ENCODE measurements at regions not wholly inside any gene's neighbourhood (a gene's known extent, or its start where the extent isn't known, plus 50 kb on each side); places are given as distances from the start of the nearest gene placed in this dataset.

GRCh38 chr10:105434970-105435369 lies 793.9 kb downstream of the SORCS3 start:
- no CpG with 5 or more reads among the region's 1 CpG for WGBS (ENCODE audit: insufficient coverage)
- Histone ChIP-seq H3K9me3 (ENCODE audit: control insufficient read depth, insufficient read depth, low read length) (no peaks in the 10 kb centered on the region), H3K4me3 (ENCODE audit: low read depth, low read length) (no peak overlapping the region), H3K27ac (ENCODE audit: low read depth, low read length) (no peak overlapping the region), H3K27me3 (ENCODE audit: control insufficient read depth, insufficient read depth, low read length) (no peaks in the 10 kb centered on the region), H3K36me3 (ENCODE audit: control insufficient read depth, insufficient read depth, low read length) (no peaks in the 10 kb centered on the region), H3K4me1 (ENCODE audit: control insufficient read depth, insufficient read depth, low read length) (no peaks in the 10 kb centered on the region)
- DNase-seq (ENCODE audit: low read depth in 4 of 6, low spot score in 6 of 6), result no peak

- H3K27me3 ChIP-seq (ENCODE audit: control insufficient read depth, insufficient read depth, low read length), result no peaks in the 10 kb centered on the region
- no peak overlapping the region for H3K27ac ChIP-seq (ENCODE audit: low read depth, low read length)
- no peaks in the 10 kb centered on the region for H3K4me1 ChIP-seq (ENCODE audit: control insufficient read depth, insufficient read depth, low read length)
- WGBS (ENCODE audit: insufficient coverage), result no CpG with 5 or more reads among the region's 4 CpGs
- no peaks in the 10 kb centered on the region for H3K36me3 ChIP-seq (ENCODE audit: control insufficient read depth, insufficient read depth, low read length)
- no peak overlapping the region for H3K4me3 ChIP-seq (ENCODE audit: low read depth, low read length)
- peaks cover 1% of the 10 kb centered on the region for H3K9me3 ChIP-seq (ENCODE audit: control insufficient read depth, insufficient read depth, low read length)
- DNase-seq (ENCODE audit: low read depth in 4 of 6, low spot score in 6 of 6), result no peak
Observed at GRCh38 chr10:105413997-105414396, 772.9 kb downstream of the SORCS3 start.

- no peak overlapping the region for H3K4me3 ChIP-seq (ENCODE audit: low read depth, low read length)
- no peaks in the 10 kb centered on the region for H3K27me3 ChIP-seq (ENCODE audit: control insufficient read depth, insufficient read depth, low read length)
- DNase-seq (ENCODE audit: low read depth in 4 of 6, low spot score in 6 of 6), result no peak
- peaks cover 2% of the 10 kb centered on the region for H3K9me3 ChIP-seq (ENCODE audit: control insufficient read depth, insufficient read depth, low read length)
- no CpG with 5 or more reads among the region's 1 CpG for WGBS (ENCODE audit: insufficient coverage)
- H3K27ac ChIP-seq (ENCODE audit: low read depth, low read length), result no peak overlapping the region
- H3K4me1 ChIP-seq (ENCODE audit: control insufficient read depth, insufficient read depth, low read length), result no peaks in the 10 kb centered on the region
- no peaks in the 10 kb centered on the region for H3K36me3 ChIP-seq (ENCODE audit: control insufficient read depth, insufficient read depth, low read length)
Observed at GRCh38 chr10:105409370-105409769, 768.3 kb downstream of the SORCS3 start.

GRCh38 chr10:105406488-105406887 lies 765.4 kb downstream of the SORCS3 start:
- H3K9me3 ChIP-seq (ENCODE audit: control insufficient read depth, insufficient read depth, low read length), result peaks cover 2% of the 10 kb centered on the region
- H3K36me3 ChIP-seq (ENCODE audit: control insufficient read depth, insufficient read depth, low read length), result no peaks in the 10 kb centered on the region
- no peak for DNase-seq (ENCODE audit: low read depth in 4 of 6, low spot score in 6 of 6)
- H3K4me3 ChIP-seq (ENCODE audit: low read depth, low read length), result no peak overlapping the region
- no peak overlapping the region for H3K27ac ChIP-seq (ENCODE audit: low read depth, low read length)
- H3K4me1 ChIP-seq (ENCODE audit: control insufficient read depth, insufficient read depth, low read length), result no peaks in the 10 kb centered on the region
- no peaks in the 10 kb centered on the region for H3K27me3 ChIP-seq (ENCODE audit: control insufficient read depth, insufficient read depth, low read length)
- no CpG with 5 or more reads among the region's 2 CpGs for WGBS (ENCODE audit: insufficient coverage)

GRCh38 chr10:105398202-105398601 lies 757.1 kb downstream of the SORCS3 start:
- Histone ChIP-seq H3K27ac (ENCODE audit: low read depth, low read length) (no peak overlapping the region), H3K4me3 (ENCODE audit: low read depth, low read length) (no peak overlapping the region), H3K27me3 (ENCODE audit: control insufficient read depth, insufficient read depth, low read length) (no peaks in the 10 kb centered on the region), H3K9me3 (ENCODE audit: control insufficient read depth, insufficient read depth, low read length) (no peaks in the 10 kb centered on the region), H3K36me3 (ENCODE audit: control insufficient read depth, insufficient read depth, low read length) (no peaks in the 10 kb centered on the region), H3K4me1 (ENCODE audit: control insufficient read depth, insufficient read depth, low read length) (no peaks in the 10 kb centered on the region)
- peak in 2 of 6 donors; percentile 29 to 51 for DNase-seq (ENCODE audit: low read depth in 4 of 6, low spot score in 6 of 6)
- 57% methylated on average over 3 of the region's 4 CpGs for WGBS (ENCODE audit: insufficient coverage)

- H3K4me1 ChIP-seq (ENCODE audit: control insufficient read depth, insufficient read depth, low read length), result no peaks in the 10 kb centered on the region
- no peak overlapping the region for H3K4me3 ChIP-seq (ENCODE audit: low read depth, low read length)
- no peaks in the 10 kb centered on the region for H3K9me3 ChIP-seq (ENCODE audit: control insufficient read depth, insufficient read depth, low read length)
- H3K27ac ChIP-seq (ENCODE audit: low read depth, low read length), result no peak overlapping the region
- no peak for DNase-seq (ENCODE audit: low read depth in 4 of 6, low spot score in 6 of 6)
- WGBS (ENCODE audit: insufficient coverage), result 93% methylated on average over 8 of the region's 12 CpGs
- H3K36me3 ChIP-seq (ENCODE audit: control insufficient read depth, insufficient read depth, low read length), result no peaks in the 10 kb centered on the region
- H3K27me3 ChIP-seq (ENCODE audit: control insufficient read depth, insufficient read depth, low read length), result no peaks in the 10 kb centered on the region
Observed at GRCh38 chr10:105391670-105392351, 750.7 kb downstream of the SORCS3 start.

GRCh38 chr10:105387971-105388370 lies 746.9 kb downstream of the SORCS3 start:
- no peaks in the 10 kb centered on the region for H3K4me1 ChIP-seq (ENCODE audit: control insufficient read depth, insufficient read depth, low read length)
- H3K36me3 ChIP-seq (ENCODE audit: control insufficient read depth, insufficient read depth, low read length), result no peaks in the 10 kb centered on the region
- no peak overlapping the region for H3K27ac ChIP-seq (ENCODE audit: low read depth, low read length)
- H3K27me3 ChIP-seq (ENCODE audit: control insufficient read depth, insufficient read depth, low read length), result no peaks in the 10 kb centered on the region
- WGBS (ENCODE audit: insufficient coverage), result no CpG with 5 or more reads among the region's 3 CpGs
- DNase-seq (ENCODE audit: low read depth in 4 of 6, low spot score in 6 of 6), result no peak
- H3K9me3 ChIP-seq (ENCODE audit: control insufficient read depth, insufficient read depth, low read length), result no peaks in the 10 kb centered on the region
- H3K4me3 ChIP-seq (ENCODE audit: low read depth, low read length), result no peak overlapping the region

GRCh38 chr10:105383978-105384377 lies 742.9 kb downstream of the SORCS3 start:
- H3K27me3 ChIP-seq (ENCODE audit: control insufficient read depth, insufficient read depth, low read length), result no peaks in the 10 kb centered on the region
- H3K4me3 ChIP-seq (ENCODE audit: low read depth, low read length), result no peak overlapping the region
- no peaks in the 10 kb centered on the region for H3K4me1 ChIP-seq (ENCODE audit: control insufficient read depth, insufficient read depth, low read length)
- no peak overlapping the region for H3K27ac ChIP-seq (ENCODE audit: low read depth, low read length)
- no peaks in the 10 kb centered on the region for H3K9me3 ChIP-seq (ENCODE audit: control insufficient read depth, insufficient read depth, low read length)
- no peaks in the 10 kb centered on the region for H3K36me3 ChIP-seq (ENCODE audit: control insufficient read depth, insufficient read depth, low read length)
- peak in 2 of 6 donors; percentile 6 to 55 for DNase-seq (ENCODE audit: low read depth in 4 of 6, low spot score in 6 of 6)

GRCh38 chr10:105370692-105371091 lies 729.6 kb downstream of the SORCS3 start:
- WGBS (ENCODE audit: insufficient coverage), result no CpG with 5 or more reads among the region's 5 CpGs
- H3K27me3 ChIP-seq (ENCODE audit: control insufficient read depth, insufficient read depth, low read length), result no peaks in the 10 kb centered on the region
- H3K36me3 ChIP-seq (ENCODE audit: control insufficient read depth, insufficient read depth, low read length), result no peaks in the 10 kb centered on the region
- no peaks in the 10 kb centered on the region for H3K9me3 ChIP-seq (ENCODE audit: control insufficient read depth, insufficient read depth, low read length)
- no peak overlapping the region for H3K4me3 ChIP-seq (ENCODE audit: low read depth, low read length)
- no peak overlapping the region for H3K27ac ChIP-seq (ENCODE audit: low read depth, low read length)
- peak in 1 of 6 donors; percentile 67 for DNase-seq (ENCODE audit: low read depth in 4 of 6, low spot score in 6 of 6)
- no peaks in the 10 kb centered on the region for H3K4me1 ChIP-seq (ENCODE audit: control insufficient read depth, insufficient read depth, low read length)

GRCh38 chr10:105359708-105360107 lies 718.6 kb downstream of the SORCS3 start:
- Histone ChIP-seq H3K9me3 (ENCODE audit: control insufficient read depth, insufficient read depth, low read length) (peaks cover 2% of the 10 kb centered on the region), H3K27me3 (ENCODE audit: control insufficient read depth, insufficient read depth, low read length) (no peaks in the 10 kb centered on the region), H3K27ac (ENCODE audit: low read depth, low read length) (no peak overlapping the region), H3K36me3 (ENCODE audit: control insufficient read depth, insufficient read depth, low read length) (no peaks in the 10 kb centered on the region), H3K4me3 (ENCODE audit: low read depth, low read length) (no peak overlapping the region), H3K4me1 (ENCODE audit: control insufficient read depth, insufficient read depth, low read length) (no peaks in the 10 kb centered on the region)
- no peak for DNase-seq (ENCODE audit: low read depth in 4 of 6, low spot score in 6 of 6)
- 57% methylated on average over 1 of the region's 3 CpGs for WGBS (ENCODE audit: insufficient coverage)
